ENCODE measurements at regions not wholly inside any gene's neighbourhood (a gene's known extent, or its start where the extent isn't known, plus 50 kb on each side); places are given as distances from the start of the nearest gene placed in this dataset.
"Not testable (repeated sequence)": the region's sequence is repeated elsewhere in the genome, so short reads cannot be mapped to it uniquely, and the experiment has no call there.

GRCh38 chr14:89707086-89707485, 247.4 kb downstream of the EFCAB11 start:
- Mint-ChIP-seq H3K9me3 (peaks cover 23% of the 10 kb centered on the region), H3K27ac (peak overlapping the region; percentile 40), H3K4me1 (peaks cover 39% of the 10 kb centered on the region), H3K27me3 (no peaks in the 10 kb centered on the region), H3K36me3 (peaks cover 12% of the 10 kb centered on the region), H3K4me3 (no peak overlapping the region)
- no peak for DNase-seq

GRCh38 chr14:89702876-89703200, 251.7 kb downstream of the EFCAB11 start:
- Mint-ChIP-seq H3K27ac (no peak overlapping the region), H3K4me3 (no peak overlapping the region), H3K9me3 (peaks cover 20% of the 10 kb centered on the region), H3K4me1 (peaks cover 45% of the 10 kb centered on the region), H3K36me3 (peaks cover 11% of the 10 kb centered on the region), H3K27me3 (no peaks in the 10 kb centered on the region)
- DNase-seq = no peak

GRCh38 chr14:89702073-89702875, 252.3 kb downstream of the EFCAB11 start:
- peaks cover 13% of the 10 kb centered on the region for H3K36me3 Mint-ChIP-seq
- no peak for DNase-seq
- H3K9me3 Mint-ChIP-seq = peaks cover 24% of the 10 kb centered on the region
- peak overlapping the region; percentile 60 for H3K4me3 Mint-ChIP-seq
- H3K27ac Mint-ChIP-seq = peak overlapping the region; percentile 92
- peaks cover 48% of the 10 kb centered on the region for H3K4me1 Mint-ChIP-seq
- H3K27me3 Mint-ChIP-seq = no peaks in the 10 kb centered on the region

GRCh38 chr14:89701211-89702043, 253.1 kb downstream of the EFCAB11 start:
- peaks cover 17% of the 10 kb centered on the region for H3K36me3 Mint-ChIP-seq
- H3K9me3 Mint-ChIP-seq = peaks cover 24% of the 10 kb centered on the region
- peak; percentile 83 for DNase-seq
- no peaks in the 10 kb centered on the region for H3K27me3 Mint-ChIP-seq
- H3K4me3 Mint-ChIP-seq = peak overlapping the region; percentile 60
- H3K4me1 Mint-ChIP-seq = peaks cover 49% of the 10 kb centered on the region
- H3K27ac Mint-ChIP-seq = peak overlapping the region; percentile 92

GRCh38 chr14:89700801-89701200, 253.7 kb downstream of the EFCAB11 start:
- Mint-ChIP-seq H3K27me3 (no peaks in the 10 kb centered on the region), H3K4me1 (peaks cover 44% of the 10 kb centered on the region), H3K36me3 (peaks cover 17% of the 10 kb centered on the region), H3K4me3 (peak overlapping the region; percentile 52), H3K27ac (no peak overlapping the region), H3K9me3 (peaks cover 24% of the 10 kb centered on the region)
- no peak for DNase-seq

- H3K36me3 Mint-ChIP-seq = peaks cover 14% of the 10 kb centered on the region
- H3K9me3 Mint-ChIP-seq = peaks cover 20% of the 10 kb centered on the region
- no peak for DNase-seq
- H3K27ac Mint-ChIP-seq = no peak overlapping the region
- H3K27me3 Mint-ChIP-seq = no peaks in the 10 kb centered on the region
- H3K4me1 Mint-ChIP-seq = peaks cover 39% of the 10 kb centered on the region
- H3K4me3 Mint-ChIP-seq = no peak overlapping the region
Observed at GRCh38 chr14:89699071-89699470, 255.5 kb downstream of the EFCAB11 start.

- Mint-ChIP-seq H3K27me3 (no peaks in the 10 kb centered on the region), H3K27ac (no peak overlapping the region)
- peak; percentile 14 for DNase-seq
Observed at GRCh38 chr14:89697281-89698060, 257.1 kb downstream of the EFCAB11 start.

GRCh38 chr14:89695846-89696245, 258.7 kb downstream of the EFCAB11 start:
- Mint-ChIP-seq H3K4me3 (no peak overlapping the region), H3K27me3 (no peaks in the 10 kb centered on the region), H3K4me1 (peaks cover 15% of the 10 kb centered on the region), H3K36me3 (peaks cover 9% of the 10 kb centered on the region), H3K9me3 (peaks cover 8% of the 10 kb centered on the region), H3K27ac (no peak overlapping the region)
- no peak for DNase-seq

More at GRCh38 chr14:89697281-89698060, 257.1 kb downstream of the EFCAB11 start:
- Mint-ChIP-seq H3K36me3 (peaks cover 9% of the 10 kb centered on the region), H3K9me3 (peaks cover 8% of the 10 kb centered on the region), H3K4me3 (no peak overlapping the region), H3K4me1 (peaks cover 25% of the 10 kb centered on the region)

- H3K27me3 Mint-ChIP-seq = no peaks in the 10 kb centered on the region
- peaks cover 12% of the 10 kb centered on the region for H3K4me1 Mint-ChIP-seq
- no peak overlapping the region for H3K27ac Mint-ChIP-seq
- H3K9me3 Mint-ChIP-seq = peaks cover 20% of the 10 kb centered on the region
- no peak for DNase-seq
- no peak overlapping the region for H3K4me3 Mint-ChIP-seq
- peaks cover 27% of the 10 kb centered on the region for H3K36me3 Mint-ChIP-seq
Observed at GRCh38 chr14:89690139-89690538, 264.4 kb downstream of the EFCAB11 start.

GRCh38 chr14:89689711-89690110, 264.8 kb downstream of the EFCAB11 start:
- H3K27ac Mint-ChIP-seq, DNase-seq: not testable (repeated sequence)

GRCh38 chr14:89688507-89689211, 265.9 kb downstream of the EFCAB11 start:
- peaks cover 12% of the 10 kb centered on the region for H3K4me1 Mint-ChIP-seq
- no peak overlapping the region for H3K27ac Mint-ChIP-seq

More at GRCh38 chr14:89689711-89690110, 264.8 kb downstream of the EFCAB11 start:
- Mint-ChIP-seq H3K9me3 (peaks cover 24% of the 10 kb centered on the region), H3K4me1 (peaks cover 12% of the 10 kb centered on the region), H3K36me3 (peaks cover 30% of the 10 kb centered on the region)
- H3K4me3 Mint-ChIP-seq, H3K27me3 Mint-ChIP-seq: not testable (repeated sequence)

GRCh38 chr14:89687129-89687528, 267.4 kb downstream of the EFCAB11 start:
- H3K9me3 Mint-ChIP-seq = peaks cover 38% of the 10 kb centered on the region
- not testable (repeated sequence) for H3K4me3 Mint-ChIP-seq, H3K27me3 Mint-ChIP-seq, H3K27ac Mint-ChIP-seq, DNase-seq
- H3K36me3 Mint-ChIP-seq = peaks cover 46% of the 10 kb centered on the region
- H3K4me1 Mint-ChIP-seq = peaks cover 20% of the 10 kb centered on the region

More at GRCh38 chr14:89688507-89689211, 265.9 kb downstream of the EFCAB11 start:
- peaks cover 37% of the 10 kb centered on the region for H3K36me3 Mint-ChIP-seq
- H3K9me3 Mint-ChIP-seq = peaks cover 30% of the 10 kb centered on the region
- no peak overlapping the region for H3K4me3 Mint-ChIP-seq
- no peak for DNase-seq
- H3K27me3 Mint-ChIP-seq = no peaks in the 10 kb centered on the region

- Mint-ChIP-seq H3K4me1 (peaks cover 41% of the 10 kb centered on the region), H3K27me3 (no peaks in the 10 kb centered on the region), H3K4me3 (no peak overlapping the region), H3K27ac (no peak overlapping the region), H3K9me3 (peaks cover 35% of the 10 kb centered on the region), H3K36me3 (peaks cover 49% of the 10 kb centered on the region)
- no peak for DNase-seq
Observed at GRCh38 chr14:89684139-89684538, 267.1 kb upstream of the FOXN3 start.
